ENCODE measurements at regions not wholly inside any gene's neighbourhood (a gene's known extent, or its start where the extent isn't known, plus 50 kb on each side); places are given as distances from the start of the nearest gene placed in this dataset.

- DNase-seq: no peak
Observed at GRCh38 chr15:97045666-97046421, 715.3 kb downstream of the NR2F2 start.

- no peak for DNase-seq
Observed at GRCh38 chr15:97052513-97052912, 722.0 kb downstream of the NR2F2 start.

GRCh38 chr15:97053635-97054034 is 723.1 kb downstream of the NR2F2 start:
- DNase-seq: no peak

DNA sequence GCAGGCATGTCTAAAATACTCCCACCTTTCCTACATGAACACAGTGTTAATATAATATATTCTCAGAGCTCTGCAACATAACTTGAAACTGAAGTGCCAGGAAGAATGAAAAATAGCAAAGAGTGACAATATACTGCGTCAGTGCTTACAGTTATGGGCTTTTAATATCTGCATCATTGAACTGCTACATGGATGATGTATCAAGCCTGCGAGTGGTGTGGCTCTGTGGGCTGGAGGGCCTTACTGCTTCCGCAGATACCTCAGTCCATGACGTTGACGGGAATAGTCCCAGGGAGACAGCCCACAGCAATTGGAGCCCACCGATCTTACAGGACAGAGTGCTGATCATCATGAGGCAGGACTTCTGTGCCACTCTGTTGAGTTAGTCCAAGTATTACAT is 727.0 kb downstream of the NR2F2 start:
- no peak for DNase-seq

DNA sequence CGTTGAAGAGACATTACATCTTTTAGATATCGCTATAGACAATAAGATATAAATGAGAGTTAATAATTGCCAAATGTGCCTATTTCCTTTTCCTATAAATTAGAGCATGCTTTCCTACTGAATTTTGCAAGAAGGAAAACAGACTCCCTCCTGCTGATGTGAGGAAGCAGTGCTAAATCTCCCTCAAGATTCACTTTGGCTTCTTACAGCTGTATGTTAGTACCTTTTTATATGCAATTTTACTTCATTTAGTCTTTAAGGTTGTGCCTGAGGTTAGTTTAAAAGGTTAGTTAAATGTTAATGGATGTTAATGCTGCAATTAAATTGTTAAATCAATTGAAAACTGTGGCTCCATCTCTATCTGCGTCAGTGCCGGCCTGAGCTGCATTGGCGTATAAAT is 728.8 kb downstream of the NR2F2 start:
- no peak for DNase-seq

DNA sequence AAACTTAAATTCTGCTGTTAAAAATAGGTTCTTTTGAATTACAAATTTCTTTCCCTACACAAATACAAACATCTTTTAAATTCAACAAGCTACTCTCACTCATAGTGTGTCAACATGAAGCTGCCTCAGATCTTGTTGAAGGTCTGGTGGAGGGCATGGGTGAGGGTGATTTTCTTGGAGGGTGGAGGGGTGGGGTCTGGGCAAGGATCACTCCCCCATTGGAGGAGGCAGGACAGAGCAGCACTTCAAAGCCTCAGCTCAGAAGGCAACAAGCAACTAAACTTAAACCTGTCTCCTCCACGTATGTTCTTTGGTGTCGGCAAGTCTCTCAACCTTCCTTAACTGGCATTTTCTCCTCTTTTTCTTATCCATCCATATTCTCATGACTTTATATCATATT is 730.9 kb downstream of the NR2F2 start:
- DNase-seq: no peak

- no peak for DNase-seq
Observed at GRCh38 chr15:97071668-97072067, 741.2 kb downstream of the NR2F2 start.

GRCh38 chr15:97072545-97072944 is 742.0 kb downstream of the NR2F2 start:
- DNase-seq: no peak

GRCh38 chr15:97076011-97076410 is 745.5 kb downstream of the NR2F2 start:
- no peak for DNase-seq

DNA sequence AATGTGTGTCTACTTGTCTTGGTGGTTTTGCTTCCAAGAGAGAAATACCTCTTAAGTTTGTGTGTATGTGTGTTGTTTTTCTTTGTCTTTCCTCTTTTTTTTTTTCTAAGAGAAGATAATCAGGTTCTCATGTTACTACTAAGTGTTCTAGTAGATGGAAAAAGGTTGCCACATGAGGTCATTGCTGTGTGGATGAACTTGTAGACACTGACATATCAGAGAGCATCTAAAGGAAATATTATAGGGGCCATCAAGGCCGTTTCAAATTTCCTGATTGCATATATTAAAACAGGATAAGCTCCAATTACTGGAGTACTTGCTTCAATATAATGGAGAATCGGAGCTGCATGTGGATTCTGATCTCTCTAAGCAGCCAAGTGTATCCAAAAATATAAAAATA is 747.5 kb downstream of the NR2F2 start:
- no peak for DNase-seq

DNA sequence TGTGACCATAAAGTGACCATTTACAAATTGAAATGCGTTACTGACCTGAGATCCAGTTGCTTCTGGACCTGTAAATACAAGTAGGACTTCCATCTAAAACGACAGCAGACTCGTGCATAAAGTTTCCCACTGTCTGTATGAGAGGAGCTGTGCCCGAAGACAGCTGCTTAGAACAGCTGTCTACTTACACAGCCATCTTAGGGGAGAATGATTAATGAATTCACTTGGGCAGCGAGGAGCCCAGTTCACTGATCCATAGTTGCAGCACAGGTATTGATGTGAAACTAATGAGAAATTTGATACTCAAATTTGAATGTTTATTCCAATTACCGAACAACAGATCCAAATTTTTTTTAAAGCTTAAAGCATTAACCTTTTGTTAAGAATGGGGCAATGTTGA is 748.1 kb downstream of the NR2F2 start:
- DNase-seq: no peak

DNA sequence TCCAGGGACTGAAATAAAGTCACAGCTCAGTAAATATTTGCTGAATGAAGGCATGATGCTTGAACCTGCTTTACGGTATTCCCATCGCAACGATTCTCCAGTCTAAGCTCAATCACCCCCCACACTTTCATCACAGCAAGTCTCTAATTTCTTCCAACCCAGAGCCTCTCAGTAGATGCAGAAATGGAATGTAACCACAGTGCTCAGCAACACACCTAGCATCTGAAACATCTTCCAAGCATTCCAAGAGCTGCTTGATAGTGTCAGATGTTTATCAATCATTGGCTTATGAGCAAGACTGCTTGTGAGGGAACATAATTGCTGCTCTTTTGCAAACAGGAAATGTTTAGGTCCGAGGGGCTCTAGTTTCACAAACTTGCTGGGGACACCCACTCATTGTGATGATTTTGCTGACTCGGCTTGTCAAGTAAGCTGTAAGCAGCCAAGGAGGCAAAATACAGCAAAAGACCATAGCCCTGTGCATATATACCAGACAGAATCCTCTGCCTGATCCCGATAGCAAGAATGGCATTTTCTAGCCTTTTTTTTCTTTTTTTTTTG is 751.2 kb downstream of the NR2F2 start:
- no peak for DNase-seq

DNA sequence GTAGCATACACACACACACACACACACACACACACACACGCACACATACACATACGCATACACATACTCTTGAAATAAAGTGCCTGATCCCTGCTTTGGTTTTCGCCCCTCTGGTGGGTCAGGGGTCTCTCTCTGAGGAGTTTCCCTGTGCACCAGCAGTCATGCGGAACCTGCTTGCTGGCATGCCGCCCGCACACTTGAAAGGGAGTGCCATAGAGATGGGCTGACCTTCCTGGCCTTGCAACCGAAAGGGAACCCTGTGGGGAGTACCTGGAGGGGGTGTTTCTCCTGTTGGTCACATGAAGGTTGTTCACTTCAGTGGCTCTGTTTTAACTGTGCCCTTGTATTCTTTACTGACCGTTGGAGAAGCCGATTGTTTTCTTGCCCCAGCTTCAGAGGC is 752.3 kb downstream of the NR2F2 start:
- no peak for DNase-seq

- no peak for DNase-seq
Observed at GRCh38 chr15:97084650-97085049, 754.1 kb downstream of the NR2F2 start.

DNA sequence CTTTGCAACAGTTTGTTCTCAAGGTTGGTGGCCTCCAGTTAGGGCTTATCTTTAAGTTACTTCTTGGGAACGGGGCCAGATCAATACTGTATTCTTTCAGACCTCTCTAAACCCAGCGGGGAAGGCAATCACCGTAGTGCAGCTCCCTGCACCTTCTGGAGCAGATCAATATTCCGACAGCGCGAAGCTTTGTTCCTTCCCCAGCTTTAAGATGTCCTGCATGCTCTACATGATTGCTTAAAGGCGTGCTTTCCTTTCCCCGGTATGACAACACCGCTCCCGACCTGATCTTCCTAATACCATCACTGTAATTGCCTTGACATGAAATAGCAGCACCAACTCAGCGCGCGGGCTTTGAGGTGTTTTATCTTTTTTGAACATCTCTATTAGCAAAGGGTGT is 755.2 kb downstream of the NR2F2 start:
- no peak for DNase-seq

GRCh38 chr15:97087006-97087741 is 756.7 kb downstream of the NR2F2 start:
- no peak for DNase-seq

DNA sequence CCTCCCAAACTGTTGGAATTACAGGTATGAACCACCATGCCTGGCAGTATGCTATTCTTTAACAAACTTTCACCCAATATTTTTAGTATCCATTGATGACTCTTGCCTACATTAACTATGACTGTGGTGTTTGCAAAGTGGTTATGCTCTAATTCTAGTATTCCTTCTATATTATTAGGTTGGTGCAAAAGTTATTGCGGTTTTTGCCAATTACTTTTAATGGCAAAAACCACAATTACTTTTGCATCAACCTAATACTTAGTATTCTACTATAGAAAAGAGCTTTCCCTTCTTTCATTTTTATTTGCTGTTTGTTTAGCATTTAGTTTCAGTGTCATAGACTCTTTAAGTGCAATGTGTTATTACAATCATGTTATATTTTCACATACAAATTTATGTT is 760.6 kb downstream of the NR2F2 start:
- DNase-seq: no peak

DNA sequence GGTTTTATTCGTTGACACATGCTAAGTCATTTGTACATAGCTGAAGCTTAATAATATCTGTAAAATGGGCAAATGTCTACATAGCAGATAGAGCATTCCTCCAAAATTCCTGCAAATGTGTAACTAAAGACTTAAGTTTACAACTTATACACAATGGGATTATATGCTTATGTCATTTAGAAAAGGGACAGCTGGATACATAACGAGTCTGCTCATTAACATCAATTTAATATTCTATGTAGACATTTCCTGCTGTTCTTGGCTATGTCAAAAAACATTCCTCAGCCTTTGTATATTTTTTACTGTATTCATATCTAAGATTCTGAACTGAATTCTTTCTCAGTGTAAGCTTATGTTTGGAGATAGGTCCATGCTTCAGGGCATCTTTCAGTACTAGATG is 762.2 kb downstream of the NR2F2 start:
- no peak for DNase-seq

DNA sequence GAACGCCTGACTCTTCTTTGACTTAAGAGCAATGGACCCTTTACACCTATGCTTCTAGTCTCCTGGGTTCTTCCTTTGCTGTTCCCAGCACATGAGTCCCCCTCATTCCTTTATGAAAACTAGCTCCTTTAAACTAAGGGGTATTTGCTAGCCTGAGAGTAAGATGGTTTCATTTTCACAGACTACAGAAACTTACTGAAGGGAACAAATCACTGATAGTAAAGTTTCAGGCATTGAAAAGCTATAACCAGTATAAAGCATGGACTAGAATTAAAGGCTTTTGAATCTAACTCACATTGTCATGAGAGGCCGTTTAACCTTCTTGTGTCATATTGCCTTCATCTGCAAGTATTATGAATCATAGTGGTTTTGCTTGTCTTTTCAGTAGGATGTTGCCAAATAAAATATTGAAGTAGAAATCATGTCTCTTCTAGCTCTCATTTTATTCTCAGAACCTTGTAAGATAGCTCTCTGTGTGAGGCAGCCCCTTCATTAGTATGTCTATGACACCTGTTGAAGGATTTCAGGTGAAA is 765.9 kb downstream of the NR2F2 start:
- no peak for DNase-seq

- DNase-seq: no peak
Observed at GRCh38 chr15:97099040-97099439, 768.5 kb downstream of the NR2F2 start.

DNA sequence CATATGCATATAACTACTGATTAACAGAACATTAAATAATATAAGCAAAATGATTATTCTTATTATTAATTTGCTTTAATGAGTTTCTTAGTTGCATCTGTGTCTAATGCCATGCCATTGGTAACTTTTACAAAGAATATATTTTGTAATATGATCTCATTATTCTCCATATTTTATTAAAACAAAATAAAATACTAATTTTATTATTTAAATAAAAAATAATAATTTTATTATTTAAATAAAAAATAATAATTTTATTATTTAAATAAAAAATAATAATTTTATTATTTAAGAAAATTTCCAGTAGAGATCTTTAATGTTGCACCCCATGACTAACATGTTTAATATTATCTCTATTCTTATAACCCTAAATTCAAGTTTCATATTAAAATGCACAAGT is 771.1 kb downstream of the NR2F2 start:
- no peak for DNase-seq

DNA sequence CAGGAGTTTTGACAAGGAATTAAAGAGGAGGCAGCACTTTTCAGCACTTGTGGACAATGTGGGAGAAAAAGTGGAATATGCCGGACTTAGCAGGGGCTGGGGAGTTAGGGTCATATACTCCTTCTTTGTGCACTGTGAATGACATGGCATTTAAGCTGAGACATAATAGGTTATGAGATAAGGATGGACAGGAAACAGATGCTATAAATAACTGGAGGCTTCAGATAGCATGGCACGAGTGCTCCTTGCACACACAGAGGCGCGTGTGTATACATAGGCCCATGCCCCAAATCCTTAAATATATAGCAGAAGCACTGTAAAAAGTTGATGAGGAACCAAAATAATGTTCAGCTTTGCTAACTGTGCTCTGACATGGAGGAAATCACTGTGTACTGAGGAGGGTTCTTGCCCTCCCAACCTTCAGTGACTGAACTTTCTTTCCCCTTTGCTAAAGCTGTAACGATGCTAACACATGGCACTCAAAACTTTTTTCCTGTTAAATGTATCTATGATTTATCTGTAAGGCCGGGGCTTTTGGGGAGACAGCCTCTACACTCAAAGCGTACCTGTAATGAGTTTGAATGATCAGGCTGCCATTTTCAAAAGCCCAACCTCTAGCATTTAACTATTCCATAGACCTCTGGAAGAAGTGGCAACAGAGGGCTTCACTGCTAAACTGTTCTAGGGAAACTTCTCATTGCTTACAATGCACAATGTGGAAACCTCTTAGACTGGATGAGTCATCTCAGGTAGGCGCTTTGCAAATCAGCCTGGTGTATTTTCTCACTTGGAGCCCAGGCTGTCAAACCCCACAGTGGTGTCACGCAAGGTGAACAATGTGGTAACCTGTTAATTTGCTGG is 784.6 kb downstream of the NR2F2 start:
- DNase-seq: no peak

DNA sequence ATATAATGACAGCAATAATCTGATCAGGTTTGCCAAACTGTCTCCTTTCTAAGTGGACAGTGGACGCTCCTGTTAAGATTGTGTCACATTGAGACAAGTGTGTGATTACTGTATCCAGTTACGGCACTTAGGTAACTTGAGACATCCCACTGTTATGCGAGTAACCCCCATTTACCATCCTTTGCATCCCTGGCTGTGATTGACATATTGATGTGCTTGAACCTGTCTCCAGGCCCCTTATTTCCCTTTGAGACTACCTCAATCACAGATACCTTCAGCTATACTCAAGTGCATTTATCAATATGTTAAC is 785.2 kb downstream of the NR2F2 start:
- no peak for DNase-seq
